Endothelial cell of umbilical vein (primary cell): ENCODE measurements at regions not wholly inside any gene's neighbourhood (a gene's known extent, or its start where the extent isn't known, plus 50 kb on each side); places are given as distances from the start of the nearest gene placed in this dataset.

Source experiments
- BruUV-seq: library from RNA; stranded (reverse); fragments of 400-500 nt; replicated peaks from 2 replicates; lab custom pipeline; 2021; lab: Mats Ljungman, UMichigan
- CTCF ChIA-PET: fragments of 300-600, 350-600 bp; sonication (Branson Sonifier 250); formaldehyde crosslinking; loops from one replicate; lab custom pipeline; 2021; ENCODE audit warnings: antibody characterized with exemption, inconsistent platforms; lab: Charles Lee
- POLR2A ChIA-PET: fragments of 300-600, 350-600 bp; sonication (Branson Sonifier 250); formaldehyde crosslinking; loops from one replicate; lab custom pipeline; 2021; ENCODE audit warnings: antibody characterized with exemption, inconsistent platforms; lab: Charles Lee
- DNase-seq: peaks from one replicate; pipeline ENCODE4 v3.0.0-alpha.2; 2011; ENCODE audit warnings: low read depth, low spot score
- FAIRE-seq: peaks from 2 replicates; lab custom pipeline; 2011; peaks lifted over from hg19 to GRCh38; lab: Jason Lieb, UNC
- H2AFZ ChIP-seq: 2 replicates; pipeline ENCODE4 v1.6.0; 2012; ENCODE audit warnings: low read depth, low read length, control low read depth, inconsistent platforms
- H3K27ac ChIP-seq: 2 replicates; pipeline ENCODE4 v1.5.1; 2011; ENCODE audit warnings: low read depth, mild to moderate bottlenecking, control low read depth, low read length, moderate library complexity; ENCODE audit not compliant: insufficient read depth
- H3K27me3 ChIP-seq, 2 experiments: 2 replicates each; pipeline versions ENCODE4 v1.6.0 to v1.6.1; 2011; ENCODE audit warnings: low read length in 2 of 2, mixed read lengths in 1 of 2; ENCODE audit not compliant: control insufficient read depth in 2 of 2, insufficient read depth in 2 of 2
- H3K36me3 ChIP-seq, 2 experiments: 2 replicates in 1 of 2; 3 replicates in 1 of 2; pipeline ENCODE4 v1.5.1; 2011; ENCODE audit warnings: low read length in 2 of 2, mild to moderate bottlenecking in 1 of 2, moderate library complexity in 1 of 2; ENCODE audit not compliant: control insufficient read depth in 2 of 2, insufficient read depth in 2 of 2; ENCODE audit errors: extremely low read depth in 1 of 2
- H3K4me1 ChIP-seq: 3 replicates; pipeline ENCODE4 v1.5.1; 2011; ENCODE audit warnings: mild to moderate bottlenecking, low read length; ENCODE audit not compliant: control insufficient read depth, insufficient read depth; ENCODE audit errors: extremely low read depth
- H3K4me2 ChIP-seq: 2 replicates; pipeline ENCODE4 v1.6.1; 2011; ENCODE audit warnings: low read length, control low read depth, mixed read lengths; ENCODE audit not compliant: insufficient read depth
- H3K4me3 ChIP-seq, 3 experiments: fragments of 200-600 bp in 1 of 3; sonication (generic), shearing (Covaris generic) in 1 of 3; replicated peaks in 1 of 3; 2 replicates each; pipeline ENCODE4 v1.5.1; 2011 to 2016; ENCODE audit warnings: control low read depth in 3 of 3, low read length in 3 of 3, mild to moderate bottlenecking in 2 of 3, inconsistent platforms in 1 of 3, low read depth in 1 of 3, moderate library complexity in 1 of 3; ENCODE audit not compliant: insufficient read depth in 1 of 3
- H3K79me2 ChIP-seq: 2 replicates; pipeline ENCODE4 v1.6.0; 2012; ENCODE audit warnings: low read length, inconsistent platforms; ENCODE audit not compliant: control insufficient read depth, insufficient read depth
- H3K9ac ChIP-seq: replicated peaks from 2 replicates; pipeline ENCODE3; 2011; ENCODE audit warnings: low read length, control low read depth; ENCODE audit not compliant: insufficient read depth; ENCODE audit errors: extremely low read depth
- H3K9me1 ChIP-seq: replicated peaks from 3 replicates; pipeline ENCODE4 v1.6.0; 2011; ENCODE audit warnings: mild to moderate bottlenecking, low read length; ENCODE audit not compliant: control insufficient read depth, insufficient read depth; ENCODE audit errors: extremely low read depth
- H3K9me3 ChIP-seq: replicated peaks from 2 replicates; pipeline ENCODE4 v1.5.1; 2012; ENCODE audit warnings: low read length, inconsistent platforms; ENCODE audit not compliant: control insufficient read depth, insufficient read depth
- H4K20me1 ChIP-seq: replicated peaks from 2 replicates; pipeline ENCODE3; 2011; ENCODE audit warnings: mild to moderate bottlenecking, low read length; ENCODE audit not compliant: control insufficient read depth, insufficient read depth; ENCODE audit errors: extremely low read depth
- EZH2 ChIP-seq: IDR thresholded peaks from 2 replicates; pipeline ENCODE4 v1.6.1; 2012; ENCODE audit warnings: borderline replicate concordance, low read depth, mild to moderate bottlenecking, moderate library complexity, low read length, inconsistent platforms; ENCODE audit not compliant: severe bottlenecking
- FOS ChIP-seq: IDR thresholded peaks from 2 replicates; pipeline ENCODE4 v1.6.1; 2011; ENCODE audit warnings: mild to moderate bottlenecking, low read length, moderate library complexity, borderline replicate concordance; ENCODE audit not compliant: insufficient read depth
- GATA2 ChIP-seq: IDR thresholded peaks from 2 replicates; pipeline ENCODE4 v1.7.0; 2011; ENCODE audit warnings: low read depth, mild to moderate bottlenecking, moderate library complexity, mixed read lengths, low read length; ENCODE audit not compliant: insufficient read length, insufficient read depth
- JUN ChIP-seq: IDR thresholded peaks from 2 replicates; pipeline ENCODE4 v1.6.1; 2011; ENCODE audit warnings: borderline replicate concordance, low read depth; ENCODE audit not compliant: insufficient read length, insufficient read depth
- MYC ChIP-seq: IDR thresholded peaks from one replicate; pipeline ENCODE4 v1.6.1; 2011; ENCODE audit warnings: mild to moderate bottlenecking, low read depth, low read length
- POLR2A ChIP-seq: IDR thresholded peaks from 2 replicates; pipeline ENCODE4 v1.6.1; 2012; ENCODE audit warnings: low read depth, mild to moderate bottlenecking, control low read depth, low read length
- POLR2AphosphoS5 ChIP-seq: IDR thresholded peaks from 2 replicates; pipeline ENCODE4 v1.6.1; 2012; ENCODE audit warnings: low read depth, mild to moderate bottlenecking, control low read depth, low read length, moderate library complexity; ENCODE audit not compliant: insufficient read depth
- dilution Hi-C: fragments of 300-500 bp; cut with MboI; formaldehyde crosslinking; loops from one replicate; pipeline ENCODE4 v1.15.0; 2019; ENCODE audit warnings: low sequenced_read_pairs; ENCODE audit not compliant: extremely low pct_ligation_motif_present
- intact Hi-C: fragments of 100-400 bp; cut with micrococcal nuclease; formaldehyde crosslinking; loops from one replicate; pipeline ENCODE4 v1.10.0; 2022
- TF ChIP-seq, protein P1 (sequence below), 2 donors: IDR thresholded peaks; 1 replicate in 1 of 2; 2 replicates in 1 of 2; pipeline ENCODE4 v1.5.1; 2011; ENCODE audit warnings: low read length in 2 of 2, mild to moderate bottlenecking in 2 of 2, moderate library complexity in 2 of 2, control low read depth in 1 of 2, inconsistent platforms in 1 of 2, low read depth in 1 of 2; ENCODE audit not compliant: insufficient read depth in 1 of 2; ENCODE audit errors: extremely low read depth in 1 of 2
- TF ChIP-seq, protein P2 (sequence below): IDR thresholded peaks from 2 replicates; pipeline ENCODE4 v1.6.1; 2011; ENCODE audit not compliant: insufficient read depth, insufficient read length

GRCh38 chr5:2879701-2880100 lies 128.2 kb upstream of the IRX2 start:
- no TSS peak for BruUV-seq

More at GRCh38 chr5:2879701-2880100, 128.2 kb upstream of the IRX2 start:
- H3K36me3 ChIP-seq, result no peaks in the 10 kb centered on the region
- no peak overlapping the region for H3K27ac ChIP-seq
- TF ChIP-seq FOS, result no peak
- TF ChIP-seq JUN, result no peak
- no peak for TF ChIP-seq POLR2A
- no peak for TF ChIP-seq GATA2
- TF ChIP-seq, protein P1, sequence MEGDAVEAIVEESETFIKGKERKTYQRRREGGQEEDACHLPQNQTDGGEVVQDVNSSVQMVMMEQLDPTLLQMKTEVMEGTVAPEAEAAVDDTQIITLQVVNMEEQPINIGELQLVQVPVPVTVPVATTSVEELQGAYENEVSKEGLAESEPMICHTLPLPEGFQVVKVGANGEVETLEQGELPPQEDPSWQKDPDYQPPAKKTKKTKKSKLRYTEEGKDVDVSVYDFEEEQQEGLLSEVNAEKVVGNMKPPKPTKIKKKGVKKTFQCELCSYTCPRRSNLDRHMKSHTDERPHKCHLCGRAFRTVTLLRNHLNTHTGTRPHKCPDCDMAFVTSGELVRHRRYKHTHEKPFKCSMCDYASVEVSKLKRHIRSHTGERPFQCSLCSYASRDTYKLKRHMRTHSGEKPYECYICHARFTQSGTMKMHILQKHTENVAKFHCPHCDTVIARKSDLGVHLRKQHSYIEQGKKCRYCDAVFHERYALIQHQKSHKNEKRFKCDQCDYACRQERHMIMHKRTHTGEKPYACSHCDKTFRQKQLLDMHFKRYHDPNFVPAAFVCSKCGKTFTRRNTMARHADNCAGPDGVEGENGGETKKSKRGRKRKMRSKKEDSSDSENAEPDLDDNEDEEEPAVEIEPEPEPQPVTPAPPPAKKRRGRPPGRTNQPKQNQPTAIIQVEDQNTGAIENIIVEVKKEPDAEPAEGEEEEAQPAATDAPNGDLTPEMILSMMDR (IDR thresholded peaks at IDR 0.05; ENCODE audit: extremely low read depth in 1 of 2, insufficient read depth in 1 of 2, low read depth in 1 of 2, low read length in 2 of 2), result no peak
- no peak for TF ChIP-seq MYC
- TF ChIP-seq POLR2AphosphoS5, result no peak
- no peak for TF ChIP-seq EZH2
- TF ChIP-seq, protein P2, sequence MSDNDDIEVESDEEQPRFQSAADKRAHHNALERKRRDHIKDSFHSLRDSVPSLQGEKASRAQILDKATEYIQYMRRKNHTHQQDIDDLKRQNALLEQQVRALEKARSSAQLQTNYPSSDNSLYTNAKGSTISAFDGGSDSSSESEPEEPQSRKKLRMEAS, result no peak
- no peak overlapping the region for H2AFZ ChIP-seq
- no peaks in the 10 kb centered on the region for H3K79me2 ChIP-seq
- H3K4me1 ChIP-seq, result no peaks in the 10 kb centered on the region
- H3K4me3 ChIP-seq, result no peak overlapping the region
- dilution Hi-C loops (no loop called here), intact Hi-C loops (no loop called here)
- no peaks in the 10 kb centered on the region for H3K27me3 ChIP-seq
- FAIRE-seq, result no peak
- POLR2A ChIA-PET, result no interaction called here
- DNase-seq, result no peak
- peaks cover 6% of the 10 kb centered on the region for H3K9me3 ChIP-seq
- H4K20me1 ChIP-seq, result no peaks in the 10 kb centered on the region
- no peaks in the 10 kb centered on the region for H3K9me1 ChIP-seq
- no peak overlapping the region for H3K9ac ChIP-seq
- CTCF ChIA-PET, result no interaction called here
- no peak overlapping the region for H3K4me2 ChIP-seq
